ENCODE measurements at regions not wholly inside any gene's neighbourhood (a gene's known extent, or its start where the extent isn't known, plus 50 kb on each side); places are given as distances from the start of the nearest gene placed in this dataset.

- TF ChIP-seq EZH2 (IDR thresholded peaks at IDR 0.05) (no peak), POLR2AphosphoS5 (IDR thresholded peaks at IDR 0.05; ENCODE audit: borderline replicate concordance, low read depth, low read length) (no peak), FOXP2 (optimal IDR thresholded peaks at IDR 0.05; ENCODE audit: control extremely low read depth, extremely low read length, insufficient read depth) (no peak)
Observed at GRCh38 chr16:66278111-66278531, 88.4 kb upstream of the CDH5 start.
